ENCODE measurements at regions not wholly inside any gene's neighbourhood (a gene's known extent, or its start where the extent isn't known, plus 50 kb on each side); places are given as distances from the start of the nearest gene placed in this dataset.

DNA sequence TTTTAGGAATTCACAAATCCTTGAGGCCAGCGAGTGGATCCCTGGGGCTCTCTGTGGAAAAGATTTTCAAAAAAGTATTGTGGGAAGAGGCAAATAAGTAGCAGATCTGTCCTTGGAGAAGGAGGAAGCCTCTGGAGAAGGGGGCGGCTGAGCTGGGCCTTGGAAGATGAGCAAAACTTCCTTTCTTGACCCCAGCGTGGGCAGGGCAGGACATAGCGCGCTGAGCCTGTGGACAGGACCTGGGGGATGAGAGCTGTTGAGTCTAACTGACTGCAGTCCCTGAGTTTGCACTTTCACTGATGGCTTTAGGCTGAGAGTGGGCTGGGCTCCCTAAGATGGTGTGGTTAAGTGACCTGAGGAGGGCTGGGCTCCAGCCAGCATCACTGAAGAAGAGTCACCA, 170.2 kb upstream of the GALNT2 start:
- TF ChIP-seq, protein P1, sequence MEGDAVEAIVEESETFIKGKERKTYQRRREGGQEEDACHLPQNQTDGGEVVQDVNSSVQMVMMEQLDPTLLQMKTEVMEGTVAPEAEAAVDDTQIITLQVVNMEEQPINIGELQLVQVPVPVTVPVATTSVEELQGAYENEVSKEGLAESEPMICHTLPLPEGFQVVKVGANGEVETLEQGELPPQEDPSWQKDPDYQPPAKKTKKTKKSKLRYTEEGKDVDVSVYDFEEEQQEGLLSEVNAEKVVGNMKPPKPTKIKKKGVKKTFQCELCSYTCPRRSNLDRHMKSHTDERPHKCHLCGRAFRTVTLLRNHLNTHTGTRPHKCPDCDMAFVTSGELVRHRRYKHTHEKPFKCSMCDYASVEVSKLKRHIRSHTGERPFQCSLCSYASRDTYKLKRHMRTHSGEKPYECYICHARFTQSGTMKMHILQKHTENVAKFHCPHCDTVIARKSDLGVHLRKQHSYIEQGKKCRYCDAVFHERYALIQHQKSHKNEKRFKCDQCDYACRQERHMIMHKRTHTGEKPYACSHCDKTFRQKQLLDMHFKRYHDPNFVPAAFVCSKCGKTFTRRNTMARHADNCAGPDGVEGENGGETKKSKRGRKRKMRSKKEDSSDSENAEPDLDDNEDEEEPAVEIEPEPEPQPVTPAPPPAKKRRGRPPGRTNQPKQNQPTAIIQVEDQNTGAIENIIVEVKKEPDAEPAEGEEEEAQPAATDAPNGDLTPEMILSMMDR (IDR thresholded peaks at IDR 0.05): no peak
- TF ChIP-seq EP300 (IDR thresholded peaks at IDR 0.05): no peak
- TF ChIP-seq POLR2A (IDR thresholded peaks at IDR 0.05; ENCODE audit: low read depth): no peak
- no peak for TF ChIP-seq POLR2AphosphoS5 (IDR thresholded peaks at IDR 0.05)

All from esophagus muscularis mucosa (tissue), 4 donors.